Muscle layer of duodenum (tissue), 2 donors: ENCODE measurements at regions not wholly inside any gene's neighbourhood (a gene's known extent, or its start where the extent isn't known, plus 50 kb on each side); places are given as distances from the start of the nearest gene placed in this dataset.
"Not testable (repeated sequence)": the region's sequence is repeated elsewhere in the genome, so short reads cannot be mapped to it uniquely, and the experiment has no call there.

ENCODE experiments used
- H3K27ac ChIP-seq: one replicate; pipeline ENCODE4 v1.7.0; 2013; ENCODE audit warnings: mild to moderate bottlenecking, low read length
- H3K27me3 ChIP-seq: one replicate; pipeline ENCODE4 v1.7.0; 2013; ENCODE audit warnings: low read depth, mild to moderate bottlenecking, control low read depth, low read length
- H3K36me3 ChIP-seq, 2 donors: one replicate each; pipeline ENCODE4 v1.7.0; 2013; ENCODE audit warnings: low read length in 2 of 2, control low read depth in 1 of 2, mild to moderate bottlenecking in 1 of 2; ENCODE audit not compliant: insufficient read depth in 2 of 2, control insufficient read depth in 1 of 2
- H3K4me1 ChIP-seq, 2 donors: one replicate each; pipeline ENCODE4 v1.7.0; 2013; ENCODE audit warnings: low read length in 2 of 2, mild to moderate bottlenecking in 2 of 2, control low read depth in 1 of 2, moderate library complexity in 1 of 2; ENCODE audit not compliant: insufficient read depth in 2 of 2, control insufficient read depth in 1 of 2
- H3K4me3 ChIP-seq, 2 donors: one replicate each; pipeline ENCODE4 v1.7.0; 2013; ENCODE audit warnings: low read length in 2 of 2, low read depth in 1 of 2, mild to moderate bottlenecking in 1 of 2
- H3K9me3 ChIP-seq, 2 donors: one replicate each; pipeline ENCODE4 v1.7.0; 2013; ENCODE audit warnings: low read length in 2 of 2, control low read depth in 1 of 2, mild to moderate bottlenecking in 1 of 2; ENCODE audit not compliant: control insufficient read depth in 1 of 2
- donor health status: healthy.

DNA sequence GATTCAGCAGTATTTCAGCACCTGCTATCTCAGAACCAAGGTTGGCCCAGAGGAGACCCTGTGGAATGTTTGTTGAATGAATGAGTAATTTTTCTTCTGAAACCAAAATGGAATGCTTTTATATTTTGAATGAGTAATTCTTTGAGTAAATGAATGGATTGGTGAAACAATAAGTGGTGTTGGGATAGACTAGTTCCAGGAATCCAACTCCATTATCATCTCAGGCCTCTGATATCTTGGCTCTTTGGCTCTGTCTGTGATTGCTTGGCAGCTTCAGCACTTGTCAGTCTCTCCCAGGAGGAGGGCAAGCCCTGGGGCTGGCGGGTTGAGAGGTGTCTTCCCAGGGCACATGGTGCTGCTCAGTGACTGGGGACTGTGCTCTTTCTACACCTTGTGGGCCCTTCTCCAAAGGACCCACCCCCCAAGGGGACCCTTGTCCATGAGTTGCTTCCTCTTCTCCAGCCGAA is 284.4 kb upstream of the FOXF1 start:
- H3K4me3 ChIP-seq: no peak overlapping the region
- H3K27ac ChIP-seq: no peak overlapping the region
- H3K36me3 ChIP-seq: no peaks in the 10 kb centered on the region
- H3K27me3 ChIP-seq: no peaks in the 10 kb centered on the region
- peaks cover 0 to 9% of the 10 kb centered on the region in 2 donors for H3K4me1 ChIP-seq
- H3K9me3 ChIP-seq: no peaks in the 10 kb centered on the region

DNA sequence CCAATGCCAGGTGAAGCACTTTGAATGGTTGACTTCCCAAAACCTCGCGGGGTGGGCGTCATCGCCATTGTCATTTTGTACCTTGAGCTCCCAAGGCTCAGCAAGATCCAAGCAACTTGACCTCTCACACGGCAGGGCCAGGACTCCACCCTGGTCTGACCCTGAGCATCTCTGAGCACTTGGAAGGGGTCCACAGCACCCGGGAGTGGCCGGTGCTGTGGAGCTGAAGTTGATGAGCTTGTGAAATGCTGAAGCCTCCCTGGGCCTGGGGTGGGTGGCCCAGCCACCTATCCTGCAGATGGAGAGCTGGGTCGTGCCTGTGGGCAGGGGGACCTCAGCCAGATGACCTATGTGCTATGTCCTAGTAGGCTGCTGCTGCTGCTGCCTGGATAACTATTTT is 283.3 kb upstream of the FOXF1 start:
- Histone ChIP-seq H3K36me3 (no peaks in the 10 kb centered on the region), H3K9me3 (no peaks in the 10 kb centered on the region), H3K27ac (no peak overlapping the region), H3K4me3 (no peak overlapping the region), H3K27me3 (no peaks in the 10 kb centered on the region), H3K4me1 (peaks cover 0 to 9% of the 10 kb centered on the region in 2 donors)

GRCh38 chr16:86227801-86228200 is 282.5 kb upstream of the FOXF1 start:
- Histone ChIP-seq H3K27ac (no peak overlapping the region), H3K9me3 (no peaks in the 10 kb centered on the region), H3K4me1 (peaks cover 0 to 9% of the 10 kb centered on the region in 2 donors), H3K4me3 (no peak overlapping the region), H3K27me3 (no peaks in the 10 kb centered on the region), H3K36me3 (no peaks in the 10 kb centered on the region)

GRCh38 chr16:86228713-86229112 is 281.6 kb upstream of the FOXF1 start:
- H3K27me3 ChIP-seq: no peaks in the 10 kb centered on the region
- no peak overlapping the region for H3K4me3 ChIP-seq
- no peaks in the 10 kb centered on the region for H3K36me3 ChIP-seq
- no peak overlapping the region for H3K27ac ChIP-seq
- H3K9me3 ChIP-seq: no peaks in the 10 kb centered on the region
- H3K4me1 ChIP-seq: peaks cover 0 to 5% of the 10 kb centered on the region in 2 donors

DNA sequence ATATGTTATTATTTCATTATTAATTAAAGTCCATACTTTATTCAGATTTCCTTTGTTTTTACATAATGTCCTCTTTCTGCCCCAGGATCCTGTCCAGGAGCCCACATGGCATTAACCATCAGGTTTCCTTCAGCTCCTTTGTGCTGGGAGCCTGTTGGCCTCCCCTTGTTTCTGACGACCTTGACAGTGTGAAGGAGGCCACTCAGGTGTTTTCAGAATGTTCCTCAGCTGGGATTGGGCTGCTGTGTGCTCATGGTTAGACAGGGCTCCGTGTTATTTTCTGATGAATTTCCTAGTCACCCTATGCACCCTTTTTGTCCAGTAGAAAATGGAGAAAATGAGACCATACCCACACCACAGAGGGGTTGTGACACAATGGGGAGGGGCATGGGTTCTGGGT is 281.0 kb upstream of the FOXF1 start:
- Histone ChIP-seq H3K4me1 (no peaks in the 10 kb centered on the region), H3K27ac (no peak overlapping the region), H3K4me3 (no peak overlapping the region), H3K9me3 (no peaks in the 10 kb centered on the region), H3K36me3 (no peaks in the 10 kb centered on the region), H3K27me3 (no peaks in the 10 kb centered on the region)

- H3K9me3 ChIP-seq: no peaks in the 10 kb centered on the region
- H3K27ac ChIP-seq: no peak overlapping the region
- H3K4me3 ChIP-seq: no peak overlapping the region
- H3K4me1 ChIP-seq: no peaks in the 10 kb centered on the region
- no peaks in the 10 kb centered on the region for H3K27me3 ChIP-seq
- no peaks in the 10 kb centered on the region for H3K36me3 ChIP-seq
These were observed 280.3 kb upstream of the FOXF1 start for GRCh38 chr16:86229866-86230656.

DNA sequence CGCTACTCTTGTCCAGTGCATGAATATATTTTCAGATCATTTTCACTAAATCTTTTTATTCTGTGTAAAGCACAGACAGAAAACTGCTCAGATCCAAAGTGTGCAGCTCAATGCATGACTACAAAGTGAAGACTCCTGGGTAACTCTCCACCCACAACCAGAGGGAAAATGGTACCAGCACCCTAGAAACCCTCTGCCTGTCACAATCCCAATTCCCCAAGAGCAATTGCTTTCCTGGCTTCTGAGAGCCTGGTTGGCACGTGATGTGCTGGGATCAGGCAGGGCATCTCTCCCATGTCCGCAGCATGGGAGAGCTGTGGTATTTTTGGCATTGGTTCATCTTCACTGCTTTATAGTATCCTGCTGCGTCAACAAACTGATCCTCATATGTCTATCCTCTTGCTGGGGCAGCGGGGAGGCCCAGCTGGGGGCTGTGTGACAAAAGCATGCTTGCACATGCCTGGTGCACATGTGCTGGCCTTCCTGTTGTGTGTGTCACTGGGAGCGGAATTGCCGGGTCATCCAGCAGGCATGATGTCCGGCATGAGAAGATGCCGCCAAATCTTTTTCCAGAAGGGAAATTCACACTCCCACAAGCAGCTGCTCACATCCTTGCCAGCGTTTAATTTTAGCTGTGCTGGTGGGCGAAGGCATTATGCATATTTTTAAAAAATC is 278.9 kb upstream of the FOXF1 start:
- H3K9me3 ChIP-seq: no peaks in the 10 kb centered on the region
- H3K4me3 ChIP-seq: no peak overlapping the region
- H3K36me3 ChIP-seq: no peaks in the 10 kb centered on the region
- no peak overlapping the region for H3K27ac ChIP-seq
- H3K27me3 ChIP-seq: no peaks in the 10 kb centered on the region
- H3K4me1 ChIP-seq: no peaks in the 10 kb centered on the region

- H3K27ac ChIP-seq: no peak overlapping the region
- no peak overlapping the region for H3K4me3 ChIP-seq
- H3K27me3 ChIP-seq: no peaks in the 10 kb centered on the region
- H3K9me3 ChIP-seq: no peaks in the 10 kb centered on the region
- no peaks in the 10 kb centered on the region for H3K4me1 ChIP-seq
- H3K36me3 ChIP-seq: no peaks in the 10 kb centered on the region
These were observed 278.4 kb upstream of the FOXF1 start for GRCh38 chr16:86231996-86232350.

- Histone ChIP-seq H3K27me3 (no peaks in the 10 kb centered on the region), H3K9me3 (no peaks in the 10 kb centered on the region), H3K36me3 (no peaks in the 10 kb centered on the region), H3K27ac (no peak overlapping the region), H3K4me1 (no peaks in the 10 kb centered on the region), H3K4me3 (no peak overlapping the region)
These were observed 277.8 kb upstream of the FOXF1 start for GRCh38 chr16:86232496-86232895.

GRCh38 chr16:86233506-86233905 is 276.8 kb upstream of the FOXF1 start:
- not testable (repeated sequence) for H3K4me3 ChIP-seq, H3K36me3 ChIP-seq, H3K4me1 ChIP-seq, H3K9me3 ChIP-seq, H3K27me3 ChIP-seq, H3K27ac ChIP-seq

DNA sequence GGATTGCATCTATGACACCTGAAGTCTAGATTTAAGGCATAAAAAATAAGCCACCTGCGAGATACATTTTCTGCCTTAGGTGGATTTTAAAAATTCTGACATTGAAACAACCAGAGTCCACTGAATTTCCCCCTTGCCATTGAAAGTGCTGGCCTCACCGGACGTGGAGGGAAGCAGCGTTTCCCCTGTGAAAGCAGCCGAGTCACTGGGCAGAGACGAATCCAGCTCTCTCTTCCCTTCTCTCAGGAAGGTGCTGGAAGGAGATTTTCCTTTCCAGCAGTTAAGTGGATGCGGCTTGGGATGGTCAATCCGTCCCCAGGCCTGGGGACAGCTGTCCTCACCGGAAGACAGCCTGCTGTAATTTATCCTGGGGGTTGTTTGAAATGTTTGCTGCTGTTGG is 270.9 kb upstream of the FOXF1 start:
- H3K4me1 ChIP-seq: no peaks in the 10 kb centered on the region
- H3K36me3 ChIP-seq: no peaks in the 10 kb centered on the region
- no peaks in the 10 kb centered on the region for H3K9me3 ChIP-seq
- H3K27me3 ChIP-seq: no peaks in the 10 kb centered on the region
- H3K4me3 ChIP-seq: no peak overlapping the region
- H3K27ac ChIP-seq: no peak overlapping the region
